Activated CD4-positive, CD25-positive, alpha-beta regulatory T cell treated with anti-CD3 and anti-CD28 coated beads, Interleukin-2, amount 50 U/mL, for 24 hours (primary cell): ENCODE measurements at regions not wholly inside any gene's neighbourhood (a gene's known extent, or its start where the extent isn't known, plus 50 kb on each side); places are given as distances from the start of the nearest gene placed in this dataset.

ENCODE experiments used
- ATAC-seq, 2 donors: fragments of 150-1000 bp; cut with Tn5 transposase; one replicate each; pipeline ENCODE4 v1.10.0; 2021; ENCODE audit warnings: mild to moderate bottlenecking in 1 of 2, moderate library complexity in 1 of 2

- no peak for ATAC-seq
Observed at GRCh38 chr22:27377501-27378295, 423.9 kb downstream of the MN1 start.

GRCh38 chr22:27378311-27378800, 423.2 kb downstream of the MN1 start:
- ATAC-seq: no peak

GRCh38 chr22:27378995-27379394, 422.6 kb downstream of the MN1 start:
- ATAC-seq: no peak

GRCh38 chr22:27380855-27381254, 420.7 kb downstream of the MN1 start:
- no peak for ATAC-seq

- ATAC-seq: no peak
Observed at GRCh38 chr22:27381552-27381951, 420.0 kb downstream of the MN1 start.

GRCh38 chr22:27381960-27382742, 419.4 kb downstream of the MN1 start:
- ATAC-seq: no peak

- no peak for ATAC-seq
Observed at GRCh38 chr22:27382947-27383346, 418.6 kb downstream of the MN1 start.

GRCh38 chr22:27383896-27384295, 417.7 kb downstream of the MN1 start:
- no peak for ATAC-seq

- no peak for ATAC-seq
Observed at GRCh38 chr22:27385261-27385998, 416.1 kb downstream of the MN1 start.

GRCh38 chr22:27386186-27386585, 415.4 kb downstream of the MN1 start:
- no peak for ATAC-seq

GRCh38 chr22:27387561-27387960, 414.0 kb downstream of the MN1 start:
- no peak for ATAC-seq

- ATAC-seq: no peak
Observed at GRCh38 chr22:27388090-27388600, 413.4 kb downstream of the MN1 start.

- no peak for ATAC-seq
Observed at GRCh38 chr22:27389727-27390075, 411.9 kb downstream of the MN1 start.

- ATAC-seq: no peak
Observed at GRCh38 chr22:27391092-27391770, 410.3 kb downstream of the MN1 start.

GRCh38 chr22:27393371-27393770, 408.2 kb downstream of the MN1 start:
- no peak for ATAC-seq

GRCh38 chr22:27394806-27395404, 406.7 kb downstream of the MN1 start:
- no peak for ATAC-seq

- ATAC-seq: no peak
Observed at GRCh38 chr22:27397036-27397953, 404.3 kb downstream of the MN1 start.

GRCh38 chr22:27397954-27398342, 403.6 kb downstream of the MN1 start:
- no peak for ATAC-seq

GRCh38 chr22:27399161-27399560, 402.4 kb downstream of the MN1 start:
- ATAC-seq: no peak

GRCh38 chr22:27400811-27401210, 400.7 kb downstream of the MN1 start:
- no peak for ATAC-seq

GRCh38 chr22:27401321-27401720, 400.2 kb downstream of the MN1 start:
- ATAC-seq: no peak
